Breast epithelium (tissue), 4 donors: ENCODE measurements at regions not wholly inside any gene's neighbourhood (a gene's known extent, or its start where the extent isn't known, plus 50 kb on each side); places are given as distances from the start of the nearest gene placed in this dataset.

Experiments used
- DNase-seq, 2 donors: peaks; one replicate each; pipeline ENCODE4 v3.0.0-alpha.2; 2019; ENCODE audit warnings: low spot score in 2 of 2
- H3K27ac ChIP-seq, 2 donors: fragments of 200-600 bp; sonication (generic) in 1 of 2; one replicate each; pipeline ENCODE4 v1.5.1; 2016 to 2019; ENCODE audit warnings: mild to moderate bottlenecking in 1 of 2
- H3K27me3 ChIP-seq, 2 donors: fragments of 200-600 bp; sonication (generic) in 1 of 2; one replicate each; pipeline versions ENCODE4 v1.5.1 to v1.6.0; 2017 to 2019; ENCODE audit warnings: control low read depth in 1 of 2, mild to moderate bottlenecking in 1 of 2
- H3K36me3 ChIP-seq: fragments of 200-600 bp; one replicate; pipeline ENCODE4 v1.5.1; 2019
- H3K4me1 ChIP-seq, 2 donors: fragments of 200-600 bp; sonication (generic); one replicate each; pipeline ENCODE4 v1.5.1; 2016 to 2019; ENCODE audit warnings: control low read depth in 1 of 2
- H3K4me3 ChIP-seq, 3 donors: fragments of 200-600 bp; sonication (generic); 1 replicate in 2 of 3; 2 replicates in 1 of 3; pipeline ENCODE4 v1.5.1; 2016 to 2019; ENCODE audit warnings: mild to moderate bottlenecking in 3 of 3, moderate library complexity in 2 of 3
- H3K9me3 ChIP-seq, 2 donors: fragments of 200-600 bp; sonication (generic) in 1 of 2; one replicate each; pipeline ENCODE4 v1.5.1; 2016 to 2019; ENCODE audit warnings: control low read depth in 1 of 2
- CTCF ChIP-seq, 3 donors: fragments of 450-650 bp; IDR thresholded peaks; one replicate each; pipeline ENCODE4 v1.5.1; 2016 to 2017; ENCODE audit warnings: antibody characterized with exemption in 3 of 3, mild to moderate bottlenecking in 3 of 3, moderate library complexity in 3 of 3
- POLR2A ChIP-seq: fragments of 450-650 bp; IDR thresholded peaks from one replicate; pipeline ENCODE4 v1.6.1; 2016; ENCODE audit warnings: antibody characterized with exemption, mild to moderate bottlenecking, moderate library complexity
- POLR2AphosphoS5 ChIP-seq, 3 donors: sonication (generic); formaldehyde crosslinking; IDR thresholded peaks; one replicate each; pipeline ENCODE4 v1.6.1; 2017; ENCODE audit warnings: antibody characterized with exemption in 3 of 3
- intact Hi-C: fragments of 100-400 bp; cut with DNase I; formaldehyde crosslinking; loops from one replicate; pipeline ENCODE4 v1.15.1; 2023; ENCODE audit warnings: low total_unique reads

GRCh38 chr12:78622529-78623195, 241.9 kb upstream of the SYT1 start:
- TF ChIP-seq POLR2A: no peak
- no peak for TF ChIP-seq CTCF (IDR thresholded peaks at IDR 0.05)
- TF ChIP-seq POLR2AphosphoS5 (IDR thresholded peaks at IDR 0.05): no peak
- Histone ChIP-seq H3K4me1 (no peaks in the 10 kb centered on the region), H3K4me3 (no peak overlapping the region), H3K27ac (no peak overlapping the region), H3K36me3 (no peaks in the 10 kb centered on the region), H3K9me3 (no peaks in the 10 kb centered on the region), H3K27me3 (no peaks in the 10 kb centered on the region)
- intact Hi-C loops: no loop called here
- DNase-seq: no peak

GRCh38 chr12:78628491-78629100, 236.0 kb upstream of the SYT1 start:
- no peak for DNase-seq
- Histone ChIP-seq H3K36me3 (no peaks in the 10 kb centered on the region), H3K27ac (no peak overlapping the region), H3K27me3 (no peaks in the 10 kb centered on the region), H3K4me1 (no peaks in the 10 kb centered on the region), H3K4me3 (no peak overlapping the region), H3K9me3 (peaks cover 0 to 8% of the 10 kb centered on the region in 2 donors)
- intact Hi-C loops: loop anchor here (1.0 kb wide), 1 partner anchor 8 kb away; no protein-coding TSS in a partner anchor
- no peak for TF ChIP-seq POLR2A
- TF ChIP-seq CTCF (IDR thresholded peaks at IDR 0.05): no peak
- no peak for TF ChIP-seq POLR2AphosphoS5 (IDR thresholded peaks at IDR 0.05)

GRCh38 chr12:78636231-78636855, 228.2 kb upstream of the SYT1 start:
- no peaks in the 10 kb centered on the region for H3K27me3 ChIP-seq
- no peaks in the 10 kb centered on the region for H3K36me3 ChIP-seq
- peaks cover 0 to under 1% of the 10 kb centered on the region in 2 donors for H3K9me3 ChIP-seq
- H3K4me3 ChIP-seq: no peak overlapping the region
- TF ChIP-seq CTCF (IDR thresholded peaks at IDR 0.05): no peak
- TF ChIP-seq POLR2A: no peak
- TF ChIP-seq POLR2AphosphoS5 (IDR thresholded peaks at IDR 0.05): no peak
- no peak for DNase-seq
- intact Hi-C loops: no loop called here
- no peak overlapping the region for H3K27ac ChIP-seq
- no peaks in the 10 kb centered on the region for H3K4me1 ChIP-seq

- DNase-seq: no peak
- Histone ChIP-seq H3K27ac (no peak overlapping the region), H3K4me3 (no peak overlapping the region), H3K9me3 (no peaks in the 10 kb centered on the region), H3K27me3 (no peaks in the 10 kb centered on the region), H3K36me3 (no peaks in the 10 kb centered on the region), H3K4me1 (no peaks in the 10 kb centered on the region)
- intact Hi-C loops: no loop called here
- TF ChIP-seq POLR2A (no peak), POLR2AphosphoS5 (IDR thresholded peaks at IDR 0.05) (no peak), CTCF (IDR thresholded peaks at IDR 0.05) (no peak)
Observed at GRCh38 chr12:78641837-78642423, 222.6 kb upstream of the SYT1 start.

- intact Hi-C loops: no loop called here
- DNase-seq: no peak
- no peaks in the 10 kb centered on the region for H3K27me3 ChIP-seq
- TF ChIP-seq CTCF (IDR thresholded peaks at IDR 0.05): no peak
- no peak for TF ChIP-seq POLR2AphosphoS5 (IDR thresholded peaks at IDR 0.05)
- TF ChIP-seq POLR2A: no peak
- H3K36me3 ChIP-seq: no peaks in the 10 kb centered on the region
- H3K27ac ChIP-seq: no peak overlapping the region
- H3K4me1 ChIP-seq: no peaks in the 10 kb centered on the region
- no peaks in the 10 kb centered on the region for H3K9me3 ChIP-seq
- H3K4me3 ChIP-seq: no peak overlapping the region
Observed at GRCh38 chr12:78645956-78646355, 218.6 kb upstream of the SYT1 start.
